Breast epithelium (tissue), 4 donors: ENCODE measurements at regions not wholly inside any gene's neighbourhood (a gene's known extent, or its start where the extent isn't known, plus 50 kb on each side); places are given as distances from the start of the nearest gene placed in this dataset.

Source experiments
- DNase-seq, 2 donors: peaks; one replicate each; pipeline ENCODE4 v3.0.0-alpha.2; 2019; ENCODE audit warnings: low spot score in 2 of 2
- H3K27ac ChIP-seq, 2 donors: fragments of 200-600 bp; sonication (generic) in 1 of 2; one replicate each; pipeline ENCODE4 v1.5.1; 2016 to 2019; ENCODE audit warnings: mild to moderate bottlenecking in 1 of 2
- H3K27me3 ChIP-seq, 2 donors: fragments of 200-600 bp; sonication (generic) in 1 of 2; one replicate each; pipeline versions ENCODE4 v1.5.1 to v1.6.0; 2017 to 2019; ENCODE audit warnings: control low read depth in 1 of 2, mild to moderate bottlenecking in 1 of 2
- H3K36me3 ChIP-seq: fragments of 200-600 bp; one replicate; pipeline ENCODE4 v1.5.1; 2019
- H3K4me1 ChIP-seq, 2 donors: fragments of 200-600 bp; sonication (generic); one replicate each; pipeline ENCODE4 v1.5.1; 2016 to 2019; ENCODE audit warnings: control low read depth in 1 of 2
- H3K4me3 ChIP-seq, 3 donors: fragments of 200-600 bp; sonication (generic); 1 replicate in 2 of 3; 2 replicates in 1 of 3; pipeline ENCODE4 v1.5.1; 2016 to 2019; ENCODE audit warnings: mild to moderate bottlenecking in 3 of 3, moderate library complexity in 2 of 3
- H3K9me3 ChIP-seq, 2 donors: fragments of 200-600 bp; sonication (generic) in 1 of 2; one replicate each; pipeline ENCODE4 v1.5.1; 2016 to 2019; ENCODE audit warnings: control low read depth in 1 of 2
- CTCF ChIP-seq, 3 donors: fragments of 450-650 bp; IDR thresholded peaks; one replicate each; pipeline ENCODE4 v1.5.1; 2016 to 2017; ENCODE audit warnings: antibody characterized with exemption in 3 of 3, mild to moderate bottlenecking in 3 of 3, moderate library complexity in 3 of 3
- POLR2A ChIP-seq: fragments of 450-650 bp; IDR thresholded peaks from one replicate; pipeline ENCODE4 v1.6.1; 2016; ENCODE audit warnings: antibody characterized with exemption, mild to moderate bottlenecking, moderate library complexity
- POLR2AphosphoS5 ChIP-seq, 3 donors: sonication (generic); formaldehyde crosslinking; IDR thresholded peaks; one replicate each; pipeline ENCODE4 v1.6.1; 2017; ENCODE audit warnings: antibody characterized with exemption in 3 of 3
- intact Hi-C: fragments of 100-400 bp; cut with DNase I; formaldehyde crosslinking; loops from one replicate; pipeline ENCODE4 v1.15.1; 2023; ENCODE audit warnings: low total_unique reads

- H3K27ac ChIP-seq = no peak overlapping the region
- no peaks in the 10 kb centered on the region for H3K36me3 ChIP-seq
- intact Hi-C loops = no loop called here
- no peaks in the 10 kb centered on the region for H3K4me1 ChIP-seq
- no peaks in the 10 kb centered on the region for H3K9me3 ChIP-seq
- TF ChIP-seq POLR2AphosphoS5 (IDR thresholded peaks at IDR 0.05) (no peak), CTCF (IDR thresholded peaks at IDR 0.05) (no peak), POLR2A (no peak)
- H3K27me3 ChIP-seq = no peaks in the 10 kb centered on the region
- no peak overlapping the region for H3K4me3 ChIP-seq
- DNase-seq = no peak
Measured at GRCh38 chr17:52212851-52213250, 54.3 kb upstream of the CA10 start.

- H3K27ac ChIP-seq = no peak overlapping the region
- no peaks in the 10 kb centered on the region for H3K4me1 ChIP-seq
- no peak for TF ChIP-seq CTCF (IDR thresholded peaks at IDR 0.05)
- no peak for TF ChIP-seq POLR2A
- no peak for TF ChIP-seq POLR2AphosphoS5 (IDR thresholded peaks at IDR 0.05)
- DNase-seq = no peak
- intact Hi-C loops = no loop called here
- no peaks in the 10 kb centered on the region for H3K36me3 ChIP-seq
- no peaks in the 10 kb centered on the region for H3K27me3 ChIP-seq
- no peak overlapping the region for H3K4me3 ChIP-seq
- H3K9me3 ChIP-seq = no peaks in the 10 kb centered on the region
Measured at GRCh38 chr17:52209507-52209906, 51.0 kb upstream of the CA10 start.
